ENCODE measurements at regions not wholly inside any gene's neighbourhood (a gene's known extent, or its start where the extent isn't known, plus 50 kb on each side); places are given as distances from the start of the nearest gene placed in this dataset.

DNA sequence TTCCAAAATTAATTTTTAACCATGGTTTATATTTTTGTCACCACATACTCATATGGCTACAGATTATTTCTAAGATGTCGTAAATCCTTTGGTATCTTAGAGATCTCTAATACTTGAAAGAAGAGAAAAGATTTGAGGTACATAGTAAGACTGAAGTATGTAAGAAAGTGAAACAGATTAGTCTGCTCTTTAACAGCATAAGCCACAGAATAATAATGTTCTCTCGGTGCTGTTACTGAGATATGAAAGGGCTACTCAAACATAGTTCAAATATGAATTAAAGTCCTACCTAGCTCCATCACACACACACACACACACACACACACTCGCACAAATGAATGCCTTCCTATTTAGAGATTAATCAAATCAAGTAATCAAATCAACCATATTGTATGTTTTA lies 274.1 kb upstream of the PCDH18 start:
- TF ChIP-seq, protein P1, sequence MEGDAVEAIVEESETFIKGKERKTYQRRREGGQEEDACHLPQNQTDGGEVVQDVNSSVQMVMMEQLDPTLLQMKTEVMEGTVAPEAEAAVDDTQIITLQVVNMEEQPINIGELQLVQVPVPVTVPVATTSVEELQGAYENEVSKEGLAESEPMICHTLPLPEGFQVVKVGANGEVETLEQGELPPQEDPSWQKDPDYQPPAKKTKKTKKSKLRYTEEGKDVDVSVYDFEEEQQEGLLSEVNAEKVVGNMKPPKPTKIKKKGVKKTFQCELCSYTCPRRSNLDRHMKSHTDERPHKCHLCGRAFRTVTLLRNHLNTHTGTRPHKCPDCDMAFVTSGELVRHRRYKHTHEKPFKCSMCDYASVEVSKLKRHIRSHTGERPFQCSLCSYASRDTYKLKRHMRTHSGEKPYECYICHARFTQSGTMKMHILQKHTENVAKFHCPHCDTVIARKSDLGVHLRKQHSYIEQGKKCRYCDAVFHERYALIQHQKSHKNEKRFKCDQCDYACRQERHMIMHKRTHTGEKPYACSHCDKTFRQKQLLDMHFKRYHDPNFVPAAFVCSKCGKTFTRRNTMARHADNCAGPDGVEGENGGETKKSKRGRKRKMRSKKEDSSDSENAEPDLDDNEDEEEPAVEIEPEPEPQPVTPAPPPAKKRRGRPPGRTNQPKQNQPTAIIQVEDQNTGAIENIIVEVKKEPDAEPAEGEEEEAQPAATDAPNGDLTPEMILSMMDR (conservative IDR thresholded peaks at IDR 0.05; ENCODE audit: low read length): no peak
- no peak for TF ChIP-seq EZH2phosphoT487 (IDR thresholded peaks at IDR 0.05; ENCODE audit: borderline replicate concordance, low read depth, low read length)
